ENCODE measurements at regions not wholly inside any gene's neighbourhood (a gene's known extent, or its start where the extent isn't known, plus 50 kb on each side); places are given as distances from the start of the nearest gene placed in this dataset.

- dilution Hi-C loops (cut with MboI; ENCODE audit: extremely low pct_ligation_motif_present, low sequenced_read_pairs) = no loop called here
- Histone ChIP-seq H3K4me2 (ENCODE audit: insufficient read depth, low read length) (no peak overlapping the region), H3K9ac (replicated peaks; ENCODE audit: extremely low read depth, insufficient read depth, low read length) (no peak overlapping the region), H3K4me3 (replicated peaks in 1 of 3; ENCODE audit: insufficient read depth in 1 of 3, low read depth in 1 of 3, low read length in 3 of 3) (no peak overlapping the region), H3K27ac (ENCODE audit: insufficient read depth, low read depth, low read length) (no peak overlapping the region), H3K79me2 (ENCODE audit: control insufficient read depth, insufficient read depth, low read length) (no peaks in the 10 kb centered on the region), H3K4me1 (ENCODE audit: control insufficient read depth, extremely low read depth, insufficient read depth, low read length) (no peaks in the 10 kb centered on the region), H3K9me1 (replicated peaks; ENCODE audit: control insufficient read depth, extremely low read depth, insufficient read depth, low read length) (no peaks in the 10 kb centered on the region), H3K36me3 (ENCODE audit: control insufficient read depth in 2 of 2, extremely low read depth in 1 of 2, insufficient read depth in 2 of 2, low read length in 2 of 2) (no peaks in the 10 kb centered on the region), H2AFZ (ENCODE audit: low read depth, low read length) (no peak overlapping the region), H3K9me3 (replicated peaks; ENCODE audit: control insufficient read depth, insufficient read depth, low read length) (no peaks in the 10 kb centered on the region), H4K20me1 (replicated peaks; ENCODE audit: control insufficient read depth, extremely low read depth, insufficient read depth, low read length) (no peaks in the 10 kb centered on the region), H3K27me3 (ENCODE audit: control insufficient read depth in 2 of 2, insufficient read depth in 2 of 2, low read length in 2 of 2) (no peaks in the 10 kb centered on the region)
- FAIRE-seq (peak; percentile 53), DNase-seq (ENCODE audit: low read depth, low spot score) (peak; percentile 26)
- peak; percentile 35 to 41 for TF ChIP-seq CTCF (IDR thresholded peaks at IDR 0.05; ENCODE audit: extremely low read depth in 1 of 2, insufficient read depth in 1 of 2, low read depth in 1 of 2, low read length in 2 of 2)
- TF ChIP-seq EZH2 (IDR thresholded peaks at IDR 0.05; ENCODE audit: borderline replicate concordance, low read depth, low read length, severe bottlenecking) = no peak
- ChIA-PET CTCF (no interaction called here), POLR2A (no interaction called here)
- intact Hi-C loops (cut with micrococcal nuclease) = loop anchor here (1.0 kb wide), 1 partner anchor 19 kb away; no protein-coding TSS in a partner anchor
- no TSS peak for BruUV-seq (replicated peaks)
Measured at GRCh38 chr18:72652990-72653593, 109.0 kb upstream of the CBLN2 start.

GRCh38 chr18:72651033-72651432, 106.9 kb upstream of the CBLN2 start:
- Histone ChIP-seq H3K9me1 (replicated peaks; ENCODE audit: control insufficient read depth, extremely low read depth, insufficient read depth, low read length) (no peaks in the 10 kb centered on the region), H3K27me3 (ENCODE audit: control insufficient read depth in 2 of 2, insufficient read depth in 2 of 2, low read length in 2 of 2) (no peaks in the 10 kb centered on the region), H3K9me3 (replicated peaks; ENCODE audit: control insufficient read depth, insufficient read depth, low read length) (no peaks in the 10 kb centered on the region), H3K36me3 (ENCODE audit: control insufficient read depth in 2 of 2, extremely low read depth in 1 of 2, insufficient read depth in 2 of 2, low read length in 2 of 2) (no peaks in the 10 kb centered on the region), H3K4me2 (ENCODE audit: insufficient read depth, low read length) (no peak overlapping the region), H3K27ac (ENCODE audit: insufficient read depth, low read depth, low read length) (no peak overlapping the region), H3K79me2 (ENCODE audit: control insufficient read depth, insufficient read depth, low read length) (no peaks in the 10 kb centered on the region), H3K4me3 (replicated peaks in 1 of 3; ENCODE audit: insufficient read depth in 1 of 3, low read depth in 1 of 3, low read length in 3 of 3) (no peak overlapping the region), H4K20me1 (replicated peaks; ENCODE audit: control insufficient read depth, extremely low read depth, insufficient read depth, low read length) (no peaks in the 10 kb centered on the region), H3K4me1 (ENCODE audit: control insufficient read depth, extremely low read depth, insufficient read depth, low read length) (no peaks in the 10 kb centered on the region), H2AFZ (ENCODE audit: low read depth, low read length) (no peak overlapping the region), H3K9ac (replicated peaks; ENCODE audit: extremely low read depth, insufficient read depth, low read length) (no peak overlapping the region)
- intact Hi-C loops (cut with micrococcal nuclease) (no loop called here), dilution Hi-C loops (cut with MboI; ENCODE audit: extremely low pct_ligation_motif_present, low sequenced_read_pairs) (no loop called here)
- POLR2A ChIA-PET = no interaction called here
- CTCF ChIA-PET = no interaction called here
- FAIRE-seq (no peak), DNase-seq (ENCODE audit: low read depth, low spot score) (no peak)
- TF ChIP-seq MYC (IDR thresholded peaks at IDR 0.05; ENCODE audit: low read depth, low read length) (no peak), JUN (IDR thresholded peaks at IDR 0.05; ENCODE audit: borderline replicate concordance, insufficient read depth, insufficient read length, low read depth) (no peak), POLR2A (IDR thresholded peaks at IDR 0.05; ENCODE audit: low read depth, low read length) (no peak), EZH2 (IDR thresholded peaks at IDR 0.05; ENCODE audit: borderline replicate concordance, low read depth, low read length, severe bottlenecking) (no peak), FOS (IDR thresholded peaks at IDR 0.05; ENCODE audit: borderline replicate concordance, insufficient read depth, low read length) (no peak), GATA2 (IDR thresholded peaks at IDR 0.05; ENCODE audit: insufficient read depth, insufficient read length, low read depth, low read length) (no peak), POLR2AphosphoS5 (IDR thresholded peaks at IDR 0.05; ENCODE audit: insufficient read depth, low read depth, low read length) (no peak), CTCF (IDR thresholded peaks at IDR 0.05; ENCODE audit: extremely low read depth in 1 of 2, insufficient read depth in 1 of 2, low read depth in 1 of 2, low read length in 2 of 2) (no peak)
- TF ChIP-seq, protein P1, sequence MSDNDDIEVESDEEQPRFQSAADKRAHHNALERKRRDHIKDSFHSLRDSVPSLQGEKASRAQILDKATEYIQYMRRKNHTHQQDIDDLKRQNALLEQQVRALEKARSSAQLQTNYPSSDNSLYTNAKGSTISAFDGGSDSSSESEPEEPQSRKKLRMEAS (IDR thresholded peaks at IDR 0.05; ENCODE audit: insufficient read depth, insufficient read length) = no peak
- BruUV-seq (replicated peaks) = no TSS peak

Data from endothelial cell of umbilical vein (primary cell).